ENCODE measurements at regions not wholly inside any gene's neighbourhood (a gene's known extent, or its start where the extent isn't known, plus 50 kb on each side); places are given as distances from the start of the nearest gene placed in this dataset.
A peak's percentile ranks its signal among the peaks of the same experiment; 100 is the strongest.

- no peak overlapping the region for H3K27ac ChIP-seq
- TF ChIP-seq CTCF (conservative IDR thresholded peaks at IDR 0.05) = no peak
- no peak for TF ChIP-seq ZFX (IDR thresholded peaks at IDR 0.05)
Observed at GRCh38 chr13:111051041-111051725, 63.9 kb upstream of the ARHGEF7 start.

GRCh38 chr13:111050539-111050879 lies 64.6 kb upstream of the ARHGEF7 start:
- no peak overlapping the region for H3K27ac ChIP-seq
- peak; percentile 33 for TF ChIP-seq CTCF (conservative IDR thresholded peaks at IDR 0.05)
- no peak for TF ChIP-seq ZFX (IDR thresholded peaks at IDR 0.05)

- TF ChIP-seq CTCF (conservative IDR thresholded peaks at IDR 0.05) = peak; percentile 56
- no peak for TF ChIP-seq ZFX (IDR thresholded peaks at IDR 0.05)
- H3K27ac ChIP-seq = no peak overlapping the region
Observed at GRCh38 chr13:111049791-111050538, 65.1 kb upstream of the ARHGEF7 start.

GRCh38 chr13:111048387-111048786 lies 66.7 kb upstream of the ARHGEF7 start:
- no peak for TF ChIP-seq CTCF (conservative IDR thresholded peaks at IDR 0.05)
- no peak overlapping the region for H3K27ac ChIP-seq

- TF ChIP-seq CTCF (conservative IDR thresholded peaks at IDR 0.05) = no peak
- no peak for TF ChIP-seq ZFX (IDR thresholded peaks at IDR 0.05)
- H3K27ac ChIP-seq = no peak overlapping the region
Observed at GRCh38 chr13:111047326-111047725, 67.8 kb upstream of the ARHGEF7 start.

- TF ChIP-seq CTCF (conservative IDR thresholded peaks at IDR 0.05) (no peak), ZFX (IDR thresholded peaks at IDR 0.05) (no peak)
- no peak overlapping the region for H3K27ac ChIP-seq
Observed at GRCh38 chr13:111046590-111047141, 68.4 kb upstream of the ARHGEF7 start.

GRCh38 chr13:111045170-111045569 lies 69.9 kb upstream of the ARHGEF7 start:
- H3K27ac ChIP-seq = no peak overlapping the region
- TF ChIP-seq CTCF (conservative IDR thresholded peaks at IDR 0.05) (no peak), ZFX (IDR thresholded peaks at IDR 0.05) (no peak)

Data from C4-2B (cell line).